Uterus (tissue), 2 donors: ENCODE measurements at regions not wholly inside any gene's neighbourhood (a gene's known extent, or its start where the extent isn't known, plus 50 kb on each side); places are given as distances from the start of the nearest gene placed in this dataset.

ENCODE experiments used
- CTCF ChIP-seq, 4 experiments: fragments of 200-600 bp in 2 of 4; fragments of 450-650 bp in 2 of 4; sonication (generic) in 2 of 4; IDR thresholded peaks; one replicate each; pipeline ENCODE4 v1.5.1; 2016 to 2019; ENCODE audit warnings: antibody characterized with exemption in 4 of 4, mild to moderate bottlenecking in 2 of 4, moderate library complexity in 1 of 4
- POLR2A ChIP-seq, 2 donors: fragments of 450-650 bp; IDR thresholded peaks; one replicate each; pipeline ENCODE4 v1.6.1; 2016; ENCODE audit warnings: antibody characterized with exemption in 2 of 2, mild to moderate bottlenecking in 1 of 2, moderate library complexity in 1 of 2

DNA sequence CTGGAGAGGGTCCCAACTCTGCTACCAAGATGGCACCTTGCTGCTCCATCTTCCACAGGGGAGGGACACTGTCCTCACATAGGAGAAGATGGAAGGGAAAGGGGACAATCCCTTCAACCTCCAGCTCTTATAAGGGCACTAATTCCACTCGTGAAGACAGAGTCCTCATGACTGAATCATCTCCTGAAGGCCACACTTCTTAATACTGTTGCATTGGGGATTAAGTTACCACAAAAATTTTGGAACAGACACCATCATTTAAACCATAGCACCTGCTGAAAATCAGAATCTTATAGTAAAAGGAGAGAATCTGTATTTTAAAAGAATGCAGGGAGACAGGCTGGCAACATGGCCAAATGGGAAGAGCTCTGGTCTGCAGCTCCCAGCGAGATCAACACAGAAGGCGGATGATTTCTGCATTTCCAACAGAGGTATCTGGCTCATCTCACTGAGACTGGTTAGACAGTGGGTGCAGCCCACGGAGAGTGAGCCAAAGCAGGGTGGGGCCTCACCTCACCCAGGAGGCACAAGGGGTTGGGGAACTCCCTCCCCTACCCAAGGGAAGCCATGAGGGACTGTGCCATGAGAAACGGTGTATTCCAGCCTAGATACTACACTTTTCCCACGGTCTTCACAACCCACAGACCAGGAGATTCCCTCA lies 69.4 kb upstream of the LIPC start:
- no peak for TF ChIP-seq CTCF (IDR thresholded peaks at IDR 0.05)
- TF ChIP-seq POLR2A (IDR thresholded peaks at IDR 0.05): no peak
